ENCODE measurements at regions not wholly inside any gene's neighbourhood (a gene's known extent, or its start where the extent isn't known, plus 50 kb on each side); places are given as distances from the start of the nearest gene placed in this dataset.

GRCh38 chr5:155780260-155780659 lies 546.7 kb upstream of the SGCD start:
- no peak for DNase-seq (ENCODE audit: low read depth)
- TF ChIP-seq CTCF (conservative IDR thresholded peaks at IDR 0.05; ENCODE audit: control insufficient read depth, insufficient read depth, low read depth, low read length): no peak
- no peak overlapping the region for H3K4me3 ChIP-seq (ENCODE audit: control insufficient read depth, low read depth, low read length)

- H3K4me3 ChIP-seq (ENCODE audit: control insufficient read depth, low read depth, low read length): no peak overlapping the region
- no peak for DNase-seq (ENCODE audit: low read depth)
- no peak for TF ChIP-seq CTCF (conservative IDR thresholded peaks at IDR 0.05; ENCODE audit: control insufficient read depth, insufficient read depth, low read depth, low read length)
These were observed 543.7 kb upstream of the SGCD start for GRCh38 chr5:155783246-155783645.

GRCh38 chr5:155783791-155784190 lies 543.2 kb upstream of the SGCD start:
- no peak for DNase-seq (ENCODE audit: low read depth)
- no peak for TF ChIP-seq CTCF (conservative IDR thresholded peaks at IDR 0.05; ENCODE audit: control insufficient read depth, insufficient read depth, low read depth, low read length)
- H3K4me3 ChIP-seq (ENCODE audit: control insufficient read depth, low read depth, low read length): no peak overlapping the region

GRCh38 chr5:155786108-155786507 lies 540.9 kb upstream of the SGCD start:
- no peak for TF ChIP-seq CTCF (conservative IDR thresholded peaks at IDR 0.05; ENCODE audit: control insufficient read depth, insufficient read depth, low read depth, low read length)

GRCh38 chr5:155792873-155793272 lies 534.1 kb upstream of the SGCD start:
- DNase-seq (ENCODE audit: low read depth): no peak
- no peak for TF ChIP-seq CTCF (conservative IDR thresholded peaks at IDR 0.05; ENCODE audit: control insufficient read depth, insufficient read depth, low read depth, low read length)
- H3K4me3 ChIP-seq (ENCODE audit: control insufficient read depth, low read depth, low read length): no peak overlapping the region

More at GRCh38 chr5:155786108-155786507, 540.9 kb upstream of the SGCD start:
- no peak overlapping the region for H3K4me3 ChIP-seq (ENCODE audit: control insufficient read depth, low read depth, low read length)
- no peak for DNase-seq (ENCODE audit: low read depth)

- no peak for TF ChIP-seq CTCF (conservative IDR thresholded peaks at IDR 0.05; ENCODE audit: control insufficient read depth, insufficient read depth, low read depth, low read length)
- peak; percentile 11 for DNase-seq (ENCODE audit: low read depth)
- H3K4me3 ChIP-seq (ENCODE audit: control insufficient read depth, low read depth, low read length): no peak overlapping the region
These were observed 532.2 kb upstream of the SGCD start for GRCh38 chr5:155794795-155795194.

GRCh38 chr5:155799308-155799707 lies 527.7 kb upstream of the SGCD start:
- no peak for DNase-seq (ENCODE audit: low read depth)
- no peak for TF ChIP-seq CTCF (conservative IDR thresholded peaks at IDR 0.05; ENCODE audit: control insufficient read depth, insufficient read depth, low read depth, low read length)
- no peak overlapping the region for H3K4me3 ChIP-seq (ENCODE audit: control insufficient read depth, low read depth, low read length)
